Fibroblast of lung (primary cell): ENCODE measurements at regions not wholly inside any gene's neighbourhood (a gene's known extent, or its start where the extent isn't known, plus 50 kb on each side); places are given as distances from the start of the nearest gene placed in this dataset.

ENCODE experiments used
- CTCF ChIP-seq, 2 donors: IDR thresholded peaks in 1 of 2; conservative IDR thresholded peaks in 1 of 2; 1 replicate in 1 of 2; 2 replicates in 1 of 2; pipeline ENCODE4 v1.5.1; 2011 to 2012; ENCODE audit warnings: low read length in 2 of 2, control low read depth in 1 of 2, inconsistent platforms in 1 of 2, low read depth in 1 of 2, mild to moderate bottlenecking in 1 of 2
- EZH2 ChIP-seq: IDR thresholded peaks from 2 replicates; pipeline ENCODE4 v1.5.1; 2012; ENCODE audit warnings: low read length, control low read depth, mild to moderate bottlenecking; ENCODE audit errors: missing control alignments

GRCh38 chr5:130571076-130571475 is 594.0 kb downstream of the HINT1 start:
- TF ChIP-seq CTCF (conservative IDR thresholded peaks at IDR 0.05 in 1 of 2, IDR thresholded peaks at IDR 0.05 in 1 of 2; ENCODE audit: low read depth in 1 of 2, low read length in 2 of 2) (no peak), EZH2 (no peak)
